ENCODE measurements at regions not wholly inside any gene's neighbourhood (a gene's known extent, or its start where the extent isn't known, plus 50 kb on each side); places are given as distances from the start of the nearest gene placed in this dataset.

- TF ChIP-seq POLR2AphosphoS5 (IDR thresholded peaks at IDR 0.05; ENCODE audit: low read depth, low read length) (no peak), FOSL2 (IDR thresholded peaks at IDR 0.05; ENCODE audit: borderline replicate concordance, low read depth) (no peak), EP300 (IDR thresholded peaks at IDR 0.05; ENCODE audit: borderline replicate concordance in 1 of 2, low read depth in 1 of 2, low read length in 1 of 2) (no peak), ELF1 (IDR thresholded peaks at IDR 0.05) (no peak), YY1 (IDR thresholded peaks at IDR 0.05; ENCODE audit: low read depth) (no peak)
Observed at GRCh38 chr9:75811692-75812091, 78.8 kb upstream of the PCSK5 start.
